GM13976 (cell line): ENCODE measurements at regions not wholly inside any gene's neighbourhood (a gene's known extent, or its start where the extent isn't known, plus 50 kb on each side); places are given as distances from the start of the nearest gene placed in this dataset.

ENCODE experiments used
- DNase-seq: peaks from one replicate; pipeline ENCODE4 v3.0.0; 2012; ENCODE audit warnings: low spot score
- in situ Hi-C: fragments of 300-500 bp; cut with MboI; formaldehyde crosslinking; loops from one replicate; pipeline ENCODE4 v1.12.0; 2022; ENCODE audit warnings: low sequenced_read_pairs, mixed read lengths, inconsistent platforms; ENCODE audit not compliant: unreplicated experiment
- TF ChIP-seq, protein P1 (sequence below): IDR thresholded peaks from 2 replicates; pipeline ENCODE4 v1.5.1; 2012; ENCODE audit warnings: borderline replicate concordance, mild to moderate bottlenecking; ENCODE audit not compliant: insufficient read depth; ENCODE audit errors: extremely low read depth, missing control alignments, control extremely low read depth

GRCh38 chr20:56933331-56933698, 304.2 kb downstream of the TFAP2C start:
- TF ChIP-seq, protein P1, sequence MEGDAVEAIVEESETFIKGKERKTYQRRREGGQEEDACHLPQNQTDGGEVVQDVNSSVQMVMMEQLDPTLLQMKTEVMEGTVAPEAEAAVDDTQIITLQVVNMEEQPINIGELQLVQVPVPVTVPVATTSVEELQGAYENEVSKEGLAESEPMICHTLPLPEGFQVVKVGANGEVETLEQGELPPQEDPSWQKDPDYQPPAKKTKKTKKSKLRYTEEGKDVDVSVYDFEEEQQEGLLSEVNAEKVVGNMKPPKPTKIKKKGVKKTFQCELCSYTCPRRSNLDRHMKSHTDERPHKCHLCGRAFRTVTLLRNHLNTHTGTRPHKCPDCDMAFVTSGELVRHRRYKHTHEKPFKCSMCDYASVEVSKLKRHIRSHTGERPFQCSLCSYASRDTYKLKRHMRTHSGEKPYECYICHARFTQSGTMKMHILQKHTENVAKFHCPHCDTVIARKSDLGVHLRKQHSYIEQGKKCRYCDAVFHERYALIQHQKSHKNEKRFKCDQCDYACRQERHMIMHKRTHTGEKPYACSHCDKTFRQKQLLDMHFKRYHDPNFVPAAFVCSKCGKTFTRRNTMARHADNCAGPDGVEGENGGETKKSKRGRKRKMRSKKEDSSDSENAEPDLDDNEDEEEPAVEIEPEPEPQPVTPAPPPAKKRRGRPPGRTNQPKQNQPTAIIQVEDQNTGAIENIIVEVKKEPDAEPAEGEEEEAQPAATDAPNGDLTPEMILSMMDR: no peak
- in situ Hi-C loops: no loop called here
- no peak for DNase-seq

DNA sequence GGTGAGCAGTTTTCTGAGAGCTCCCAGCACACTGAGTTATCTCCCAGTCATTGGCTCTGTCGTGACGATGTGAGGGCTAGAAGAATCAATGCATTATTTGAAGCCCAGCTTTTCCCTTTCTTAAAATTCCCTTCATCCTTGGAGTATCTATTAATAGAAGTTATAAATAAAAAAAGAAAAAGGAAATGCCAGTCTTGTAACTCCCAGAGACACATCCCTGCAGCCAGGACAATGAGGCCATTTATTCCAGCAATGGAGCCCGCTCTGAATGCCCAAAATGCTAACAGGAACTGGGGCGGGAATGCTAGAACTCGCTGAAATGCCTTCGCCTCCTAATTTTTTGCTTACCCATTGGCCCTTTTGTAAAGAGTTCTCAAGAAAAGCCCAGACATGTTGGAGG, 305.8 kb downstream of the TFAP2C start:
- TF ChIP-seq, protein P1: no peak
- in situ Hi-C loops: no loop called here
- DNase-seq: no peak

DNA sequence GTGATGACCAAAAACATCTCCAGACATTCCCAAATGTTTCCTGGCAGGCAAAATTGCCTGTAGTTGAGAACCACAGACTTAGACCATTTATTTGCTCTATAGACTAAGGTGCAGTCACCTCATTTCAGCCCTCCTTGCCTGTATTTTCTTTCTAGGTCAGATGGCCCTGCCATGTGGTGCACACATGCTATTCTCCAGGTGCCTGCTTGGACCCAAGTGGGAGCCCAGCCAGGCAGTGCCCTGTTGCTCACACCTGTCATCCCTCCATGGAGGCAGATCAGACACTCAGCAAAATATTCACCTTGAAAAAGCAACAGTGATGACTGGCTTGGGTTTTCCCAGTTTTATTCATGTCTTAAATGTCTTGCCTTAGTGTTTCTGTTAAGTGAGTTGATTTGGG, 311.4 kb downstream of the TFAP2C start:
- DNase-seq: no peak
- TF ChIP-seq, protein P1: no peak
- in situ Hi-C loops: no loop called here

GRCh38 chr20:56941101-56941686, 312.1 kb downstream of the TFAP2C start:
- in situ Hi-C loops: no loop called here
- TF ChIP-seq, protein P1: no peak

DNA sequence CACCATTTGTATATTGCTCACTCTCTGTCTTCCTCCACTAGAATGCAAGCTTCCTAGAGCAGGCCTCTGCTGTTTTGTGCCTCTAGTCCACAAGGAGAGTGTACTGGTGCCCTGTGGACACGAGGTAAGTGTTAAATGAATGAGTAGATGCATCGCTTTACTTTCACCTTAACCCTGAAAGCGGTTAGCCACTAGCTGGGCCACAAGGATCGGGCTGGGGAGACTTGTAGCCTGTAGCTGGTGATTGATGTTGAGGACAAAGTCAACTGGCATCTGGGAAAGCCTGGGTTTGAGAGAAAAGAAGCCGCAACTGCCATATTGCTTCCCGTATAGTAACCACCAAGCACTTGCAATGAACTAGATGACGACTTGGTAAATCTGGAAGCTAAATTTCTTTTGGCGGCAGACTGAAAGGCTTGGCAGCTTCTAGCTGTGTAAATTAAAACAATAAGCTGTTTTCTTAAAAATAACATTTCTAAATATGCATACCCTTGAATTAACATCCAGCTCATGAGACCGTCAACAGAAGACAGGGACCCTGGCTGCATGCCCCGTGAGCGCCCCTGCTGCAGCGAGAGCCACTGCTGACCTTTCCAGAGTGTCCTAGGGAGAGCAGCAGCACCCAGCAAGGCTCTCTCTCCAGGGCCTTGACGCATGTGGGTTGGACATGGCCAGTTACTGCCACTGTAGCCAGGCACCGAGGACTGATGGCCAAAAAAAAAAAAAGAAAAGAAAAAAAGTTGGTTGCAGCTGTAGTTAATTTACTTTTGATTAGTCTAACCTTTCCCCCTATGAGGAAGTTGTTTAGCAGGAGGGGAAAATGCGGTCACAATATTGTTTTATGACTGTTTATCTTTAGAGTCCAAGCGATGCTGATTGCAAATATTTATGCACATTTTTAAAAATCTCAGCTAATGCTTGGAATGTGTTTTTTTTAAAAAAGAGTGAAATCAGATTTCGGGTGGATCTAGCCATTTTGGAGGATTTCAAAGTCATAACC, 315.1 kb downstream of the TFAP2C start:
- no peak for DNase-seq
- in situ Hi-C loops: no loop called here
- TF ChIP-seq, protein P1: no peak

More at GRCh38 chr20:56941101-56941686, 312.1 kb downstream of the TFAP2C start:
- no peak for DNase-seq

DNA sequence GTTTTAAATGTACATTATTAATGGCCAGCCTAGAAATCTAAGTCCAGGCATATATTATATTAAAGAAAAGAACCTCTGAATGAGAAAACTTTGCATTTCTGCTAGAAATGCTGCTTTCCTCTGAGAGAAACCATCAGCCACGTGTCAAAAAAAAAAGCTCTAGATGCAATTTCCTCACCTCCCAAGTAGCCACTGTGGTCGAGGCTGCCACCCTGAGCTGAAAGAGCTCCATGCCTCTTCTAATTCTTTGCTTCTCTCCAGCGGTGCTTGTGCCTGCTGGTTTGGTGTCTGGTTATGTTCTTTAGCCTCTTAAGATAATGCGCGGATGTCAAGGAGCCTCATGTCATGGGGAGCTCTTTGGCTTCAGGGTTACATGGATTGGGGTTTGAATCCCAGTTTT, 316.0 kb downstream of the TFAP2C start:
- TF ChIP-seq, protein P1: no peak
- no peak for DNase-seq
- in situ Hi-C loops: no loop called here
